GM18861 (cell line): ENCODE measurements at regions not wholly inside any gene's neighbourhood (a gene's known extent, or its start where the extent isn't known, plus 50 kb on each side); places are given as distances from the start of the nearest gene placed in this dataset.
"Not testable (repeated sequence)": the region's sequence is repeated elsewhere in the genome, so short reads cannot be mapped to it uniquely, and the experiment has no call there.

Experiments
- ATAC-seq: cut with Tn5 transposase; IDR thresholded peaks from one replicate; pipeline ENCODE4 v1.9.1; 2021; ENCODE audit not compliant: unreplicated experiment

- ATAC-seq = no peak
Observed at GRCh38 chr1:233722212-233722979, 108.5 kb downstream of the KCNK1 start.

GRCh38 chr1:233723387-233723786 is 109.5 kb downstream of the KCNK1 start:
- ATAC-seq = no peak

- ATAC-seq = not testable (repeated sequence)
Observed at GRCh38 chr1:233724131-233724631, 110.3 kb downstream of the KCNK1 start.

- ATAC-seq = no peak
Observed at GRCh38 chr1:233725423-233725822, 111.5 kb downstream of the KCNK1 start.

- no peak for ATAC-seq
Observed at GRCh38 chr1:233728721-233729120, 114.8 kb downstream of the KCNK1 start.

GRCh38 chr1:233730380-233730779 is 116.5 kb downstream of the KCNK1 start:
- ATAC-seq = no peak

GRCh38 chr1:233730809-233731208 is 116.9 kb downstream of the KCNK1 start:
- ATAC-seq = no peak

- no peak for ATAC-seq
Observed at GRCh38 chr1:233732206-233732605, 118.3 kb downstream of the KCNK1 start.

GRCh38 chr1:233734456-233734855 is 120.5 kb downstream of the KCNK1 start:
- ATAC-seq = no peak

GRCh38 chr1:233735331-233735730 is 121.4 kb downstream of the KCNK1 start:
- ATAC-seq = no peak

- ATAC-seq = no peak
Observed at GRCh38 chr1:233735847-233736246, 121.9 kb downstream of the KCNK1 start.

GRCh38 chr1:233737341-233737740 is 123.4 kb downstream of the KCNK1 start:
- no peak for ATAC-seq

- no peak for ATAC-seq
Observed at GRCh38 chr1:233738396-233738795, 124.5 kb downstream of the KCNK1 start.

GRCh38 chr1:233738850-233739249 is 124.9 kb downstream of the KCNK1 start:
- no peak for ATAC-seq

- ATAC-seq = no peak
Observed at GRCh38 chr1:233744779-233745513, 131.0 kb downstream of the KCNK1 start.

GRCh38 chr1:233750139-233750538 is 136.2 kb downstream of the KCNK1 start:
- no peak for ATAC-seq

- no peak for ATAC-seq
Observed at GRCh38 chr1:233759665-233760064, 144.8 kb upstream of the SLC35F3 start.

- not testable (repeated sequence) for ATAC-seq
Observed at GRCh38 chr1:233764304-233764703, 140.2 kb upstream of the SLC35F3 start.

GRCh38 chr1:233777566-233777965 is 126.9 kb upstream of the SLC35F3 start:
- no peak for ATAC-seq

GRCh38 chr1:233780049-233780448 is 124.4 kb upstream of the SLC35F3 start:
- no peak for ATAC-seq

GRCh38 chr1:233782937-233783586 is 121.4 kb upstream of the SLC35F3 start:
- ATAC-seq = no peak

GRCh38 chr1:233787599-233787998 is 116.9 kb upstream of the SLC35F3 start:
- no peak for ATAC-seq
